HTR-8/SVneo (cell line): ENCODE measurements at regions not wholly inside any gene's neighbourhood (a gene's known extent, or its start where the extent isn't known, plus 50 kb on each side); places are given as distances from the start of the nearest gene placed in this dataset.

ENCODE experiments used
- DNase-seq: peaks from one replicate; pipeline ENCODE4 v3.0.0; 2011; ENCODE audit warnings: low spot score, mixed read lengths; ENCODE audit not compliant: insufficient read length
- FAIRE-seq: peaks from 2 replicates; lab custom pipeline; 2011; peaks lifted over from hg19 to GRCh38; lab: Jason Lieb, UNC

- FAIRE-seq = no peak
- DNase-seq = no peak
These were observed 133.2 kb upstream of the INHBA start for GRCh38 chr7:41835976-41836530.

- DNase-seq (no peak), FAIRE-seq (no peak)
These were observed 132.2 kb upstream of the INHBA start for GRCh38 chr7:41834805-41835694.

- FAIRE-seq (no peak), DNase-seq (no peak)
These were observed 130.1 kb upstream of the INHBA start for GRCh38 chr7:41832941-41833340.

GRCh38 chr7:41830271-41830670 is 127.4 kb upstream of the INHBA start:
- no peak for DNase-seq
- FAIRE-seq = no peak

- FAIRE-seq (no peak), DNase-seq (no peak)
These were observed 126.0 kb upstream of the INHBA start for GRCh38 chr7:41828911-41829310.

GRCh38 chr7:41826641-41827040 is 123.8 kb upstream of the INHBA start:
- no peak for DNase-seq
- FAIRE-seq = no peak

DNA sequence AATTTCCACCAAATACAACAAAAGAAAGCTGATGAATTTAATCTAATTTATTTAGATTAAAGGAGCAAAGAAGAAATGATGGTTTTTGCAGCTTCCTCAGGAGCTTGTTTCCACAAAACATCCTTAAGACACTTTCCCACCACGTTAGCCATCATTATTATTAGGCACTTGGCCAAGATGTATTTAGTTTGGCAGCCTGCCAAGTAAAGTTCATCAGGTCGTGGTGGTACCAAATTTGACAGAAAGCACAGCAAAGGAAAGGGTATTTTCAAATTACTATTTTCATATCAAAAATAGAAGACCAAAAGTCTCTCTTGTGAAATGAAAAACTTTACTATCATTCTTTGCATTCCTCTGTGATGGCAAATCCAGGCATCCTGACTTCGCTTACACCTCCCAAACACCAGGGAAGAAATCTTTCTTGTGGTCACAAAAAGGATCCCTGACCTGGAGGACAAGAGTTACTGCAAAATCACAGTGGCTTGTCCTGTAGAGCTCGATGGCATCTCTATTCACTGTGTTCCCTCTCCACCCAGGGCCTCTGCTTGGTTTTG is 123.1 kb upstream of the INHBA start:
- FAIRE-seq = no peak

GRCh38 chr7:41824284-41824683 is 121.4 kb upstream of the INHBA start:
- FAIRE-seq (no peak), DNase-seq (no peak)

More for the DNA sequence above, 123.1 kb upstream of the INHBA start:
- DNase-seq = peak; percentile 22

GRCh38 chr7:41822259-41822817 is 119.4 kb upstream of the INHBA start:
- DNase-seq = no peak
- FAIRE-seq = no peak

- FAIRE-seq (no peak), DNase-seq (no peak)
These were observed 118.8 kb upstream of the INHBA start for GRCh38 chr7:41821521-41822213.

DNA sequence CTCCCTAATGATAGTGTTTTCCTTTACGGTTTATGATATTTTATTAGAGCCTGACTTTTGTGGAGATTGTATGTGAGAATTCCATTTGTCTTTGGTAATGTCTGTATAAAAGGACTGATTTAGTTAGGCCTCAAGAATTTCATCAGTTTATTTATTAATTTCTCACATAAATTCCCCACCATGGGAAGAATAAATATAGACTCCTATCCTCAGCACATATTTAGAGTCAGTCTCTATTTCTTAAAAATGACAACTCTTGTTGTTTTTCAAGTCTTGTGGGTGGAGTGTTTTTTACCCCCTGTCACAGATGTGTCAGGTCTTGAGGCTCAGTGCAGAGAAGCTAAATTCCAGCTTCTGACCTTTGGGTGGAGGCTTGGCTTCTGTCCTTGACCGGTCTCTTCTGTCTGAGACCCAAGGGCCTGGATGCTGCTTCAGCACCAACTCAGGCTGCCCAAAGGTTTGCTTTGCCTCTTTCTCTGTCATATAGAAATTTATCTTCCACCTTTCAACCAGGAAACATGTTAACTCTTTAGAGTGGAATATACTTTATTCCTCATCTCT is 117.3 kb upstream of the INHBA start:
- no peak for FAIRE-seq
- no peak for DNase-seq

DNA sequence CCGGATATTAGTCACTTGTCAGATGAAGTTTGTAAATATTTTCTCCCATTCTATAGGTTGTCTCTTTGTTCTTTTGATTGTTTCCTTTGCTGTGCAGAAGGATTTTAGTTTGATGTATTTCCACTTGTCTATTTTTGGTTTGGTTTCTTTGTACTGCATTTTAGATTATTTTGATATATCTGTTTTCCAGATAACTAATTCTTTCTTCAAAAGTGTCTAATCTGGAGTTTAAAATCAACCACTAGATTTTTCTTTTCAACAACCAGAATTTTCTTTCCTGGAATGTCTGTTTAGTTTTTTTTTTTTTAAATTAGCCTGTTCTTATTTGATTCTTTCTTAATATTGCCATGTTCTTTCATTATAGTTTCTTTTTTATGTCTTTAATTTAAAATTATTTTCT is 116.8 kb upstream of the INHBA start:
- DNase-seq (no peak), FAIRE-seq (no peak)

DNA sequence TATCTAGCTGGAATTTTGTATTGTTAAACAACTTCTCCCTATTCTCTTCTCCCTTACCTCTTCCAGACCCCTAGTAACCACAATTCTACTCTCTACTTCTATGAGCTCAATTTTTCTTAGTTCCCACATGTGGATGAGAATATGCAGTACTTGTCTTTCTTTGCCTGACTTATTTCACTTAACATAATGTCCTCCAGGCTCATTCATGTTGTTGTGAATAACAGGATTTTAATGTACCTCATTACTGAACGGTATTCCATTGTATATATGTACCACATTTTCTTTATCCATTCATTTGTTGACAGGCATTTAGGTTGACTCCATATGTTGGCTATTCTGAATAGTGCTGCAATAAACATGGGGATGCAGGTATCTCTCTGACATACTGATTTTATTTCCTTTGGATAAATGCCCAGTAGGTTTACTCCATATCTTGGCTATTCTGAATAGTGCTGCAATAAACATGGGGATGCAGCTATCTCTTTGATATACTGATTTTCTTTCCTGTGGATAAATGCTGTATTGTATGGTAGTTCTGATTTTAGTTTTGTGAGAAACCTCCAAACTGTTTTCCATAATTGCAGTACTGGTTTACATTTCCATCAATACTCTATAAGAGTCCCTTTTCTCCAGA is 116.0 kb upstream of the INHBA start:
- FAIRE-seq (peak; percentile 13), DNase-seq (no peak)

DNA sequence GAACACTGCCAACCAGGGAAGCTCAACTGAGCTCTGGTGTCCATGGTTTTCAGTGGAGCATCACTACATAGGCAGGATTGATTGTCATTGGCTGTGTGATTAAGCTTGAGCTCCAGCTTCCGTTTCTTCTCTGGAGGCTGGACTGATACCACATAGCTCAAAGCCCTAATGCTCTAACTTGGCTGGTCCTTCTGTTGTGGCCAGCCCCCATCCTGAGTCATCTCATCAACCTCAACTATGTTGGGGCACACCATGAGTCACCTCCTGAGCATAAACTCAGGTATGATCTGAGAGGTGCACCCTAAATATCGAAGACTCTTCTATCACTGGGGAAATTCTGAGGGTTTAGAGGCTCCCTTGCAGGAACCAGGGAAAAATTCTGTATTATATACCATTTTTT is 114.5 kb upstream of the INHBA start:
- no peak for DNase-seq
- no peak for FAIRE-seq

GRCh38 chr7:41816111-41816510 is 113.2 kb upstream of the INHBA start:
- DNase-seq (no peak), FAIRE-seq (no peak)

DNA sequence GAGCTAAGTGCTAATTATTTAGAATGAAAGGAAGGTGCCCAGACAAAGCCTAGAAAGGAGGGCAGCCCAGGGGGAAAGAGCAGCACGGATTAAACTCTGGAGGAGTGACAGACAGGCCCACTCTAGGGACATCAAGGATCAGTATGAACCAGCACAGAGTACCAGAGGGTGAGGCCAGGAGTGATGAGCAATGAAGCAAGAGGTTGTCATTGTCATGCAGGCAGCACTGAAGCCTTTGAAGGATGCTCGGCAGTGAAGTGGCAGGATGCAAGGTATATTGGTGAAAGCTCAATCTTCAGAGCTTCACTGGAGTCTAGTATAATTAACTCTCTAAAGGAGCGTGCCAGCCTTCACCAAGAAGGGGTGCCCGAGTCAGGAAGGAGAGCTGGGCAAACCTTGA is 112.0 kb upstream of the INHBA start:
- DNase-seq (no peak), FAIRE-seq (no peak)

GRCh38 chr7:41813286-41813685 is 110.4 kb upstream of the INHBA start:
- no peak for FAIRE-seq
- DNase-seq = no peak

GRCh38 chr7:41811941-41812340 is 109.1 kb upstream of the INHBA start:
- FAIRE-seq (no peak), DNase-seq (no peak)

DNA sequence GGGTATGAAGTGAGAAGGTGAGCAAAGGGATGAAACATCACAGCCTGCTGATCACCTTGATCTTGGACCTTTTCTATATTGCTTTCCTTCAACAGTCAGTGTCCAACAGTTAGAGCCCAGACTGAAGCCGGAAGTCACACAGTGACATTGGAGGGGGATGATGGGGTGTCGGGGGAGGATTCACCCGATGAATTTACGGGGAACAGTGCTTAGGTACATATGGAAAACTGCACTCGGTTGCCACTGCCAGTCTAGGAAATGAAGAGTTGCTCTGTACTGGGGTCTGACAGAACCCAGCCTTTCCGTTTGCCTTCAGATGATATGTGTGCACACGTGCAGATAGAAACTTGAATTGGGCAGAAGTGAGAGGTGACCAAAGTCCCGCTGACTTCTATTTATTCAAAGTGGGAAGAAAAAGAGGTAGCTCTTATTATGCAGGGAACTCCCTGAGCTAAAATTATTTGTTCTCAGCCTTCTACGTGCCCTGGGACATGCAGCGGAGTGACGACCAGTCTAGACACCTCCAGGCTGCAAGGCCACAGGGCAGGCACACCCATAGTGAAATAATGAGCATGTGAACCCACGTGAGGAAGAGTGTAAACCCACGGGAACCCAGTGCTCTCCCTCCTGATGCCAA is 107.2 kb upstream of the INHBA start:
- no peak for DNase-seq
- no peak for FAIRE-seq
